ENCODE measurements at regions not wholly inside any gene's neighbourhood (a gene's known extent, or its start where the extent isn't known, plus 50 kb on each side); places are given as distances from the start of the nearest gene placed in this dataset.
"Not testable (repeated sequence)": the region's sequence is repeated elsewhere in the genome, so short reads cannot be mapped to it uniquely, and the experiment has no call there.

DNA sequence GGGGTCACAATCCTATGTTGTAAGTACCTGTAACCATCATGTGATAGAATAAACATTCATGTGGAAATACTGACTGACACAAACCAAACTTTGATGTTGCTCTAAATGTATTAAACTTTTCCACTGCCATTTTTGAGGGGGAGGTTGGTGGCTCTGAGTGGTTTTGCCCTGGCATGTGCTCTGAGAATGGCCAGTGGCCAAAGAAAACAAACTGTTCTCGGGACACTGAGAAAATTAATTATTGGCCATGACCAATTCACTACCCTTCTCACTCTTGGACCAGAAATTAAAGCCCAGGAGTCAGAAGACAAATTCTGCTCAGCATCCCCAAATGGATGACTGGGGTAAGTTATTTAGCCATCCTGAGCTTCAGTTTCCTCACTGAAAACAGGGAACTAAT lies 195.9 kb downstream of the XPNPEP1 start:
- DNase-seq, result no peak

DNA sequence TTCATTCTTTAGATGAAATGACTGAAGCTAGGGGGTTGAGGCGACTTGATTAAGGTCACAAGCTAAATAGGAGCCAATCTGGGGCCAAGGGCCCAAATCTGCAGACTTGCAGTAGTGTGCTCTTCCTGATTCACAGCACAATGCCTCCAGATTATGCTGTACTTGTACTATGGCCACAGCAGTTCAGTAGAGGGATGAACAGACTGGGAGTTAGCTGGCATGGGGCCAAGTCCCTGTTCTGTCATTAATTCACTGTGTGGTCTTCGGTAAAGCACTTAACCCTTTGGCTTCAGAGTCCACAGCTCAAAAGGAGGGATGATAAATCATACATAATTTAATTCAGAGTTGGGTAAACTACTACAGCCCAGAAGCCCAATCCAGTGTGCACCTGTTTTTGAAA lies 196.8 kb downstream of the XPNPEP1 start:
- DNase-seq, result no peak

DNA sequence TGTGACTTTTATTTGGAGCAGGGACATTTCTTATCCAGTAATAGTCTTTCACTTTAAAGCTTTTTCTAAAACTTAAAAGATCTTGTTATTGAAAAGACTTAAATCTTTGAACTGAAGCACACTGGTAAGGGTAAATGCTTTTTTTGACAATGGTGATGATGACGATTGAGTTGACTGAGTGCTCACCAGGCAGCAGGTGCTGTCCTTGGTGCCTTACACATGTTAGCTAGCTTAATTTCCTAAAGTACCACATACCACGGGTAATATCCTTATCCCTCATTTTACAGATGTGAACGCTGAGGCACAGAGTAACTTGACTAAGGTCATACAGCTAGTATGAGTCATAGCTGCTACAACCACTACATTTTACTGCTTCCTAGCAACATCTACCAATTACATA lies 200.0 kb downstream of the XPNPEP1 start:
- DNase-seq, result no peak

DNA sequence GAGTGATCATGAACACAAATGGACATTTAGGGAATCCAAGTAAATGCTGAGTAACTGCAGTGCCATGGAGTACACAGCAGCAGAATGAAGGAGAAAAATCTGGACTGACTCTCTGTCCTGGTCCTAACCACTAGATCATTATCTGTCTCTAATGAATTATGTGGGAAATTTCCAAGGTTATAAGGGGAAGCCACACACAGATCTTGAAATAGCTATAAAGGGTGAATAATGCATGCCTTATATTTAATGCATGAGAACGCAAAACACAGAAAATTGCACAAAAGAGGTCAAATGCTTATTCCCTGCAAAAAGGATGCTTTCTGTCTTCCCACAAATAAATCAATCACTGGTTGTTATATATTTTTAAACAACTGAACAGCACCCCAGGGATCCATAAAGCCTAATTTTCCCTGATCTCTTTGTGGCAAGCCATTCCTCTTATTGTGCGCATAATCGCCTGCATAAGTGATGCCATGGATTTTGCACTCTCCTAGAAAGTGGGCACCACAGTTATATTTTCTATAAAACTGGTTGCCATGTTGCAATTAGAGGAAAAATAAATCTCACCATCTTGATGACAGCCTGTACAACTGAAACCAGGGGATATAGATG lies 201.8 kb downstream of the XPNPEP1 start:
- DNase-seq, result no peak

DNA sequence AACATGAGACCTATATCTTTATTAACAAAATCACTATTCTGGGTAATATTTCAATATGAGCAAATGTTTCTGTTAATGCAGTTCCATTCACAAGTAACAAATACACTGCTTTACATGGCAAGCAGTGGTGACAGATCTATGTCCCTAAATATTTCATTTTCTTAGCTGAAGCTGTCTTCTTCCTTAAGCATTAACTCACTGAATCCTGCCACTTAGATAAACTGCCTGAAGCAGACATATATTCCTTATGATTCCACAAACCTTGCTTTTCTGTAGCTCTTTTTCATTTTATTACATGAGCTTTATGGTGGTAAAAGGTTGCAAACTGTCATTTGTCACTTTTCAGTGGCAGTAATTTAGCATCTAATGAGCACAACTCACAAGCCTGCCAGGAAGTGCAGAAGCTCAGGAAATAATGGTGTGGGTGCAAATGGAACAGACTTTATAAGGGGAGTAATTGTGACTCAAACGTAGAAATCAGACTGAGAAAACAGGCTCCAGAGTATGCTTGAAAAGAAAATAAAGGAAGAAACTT lies 217.2 kb downstream of the XPNPEP1 start:
- no peak for DNase-seq

DNA sequence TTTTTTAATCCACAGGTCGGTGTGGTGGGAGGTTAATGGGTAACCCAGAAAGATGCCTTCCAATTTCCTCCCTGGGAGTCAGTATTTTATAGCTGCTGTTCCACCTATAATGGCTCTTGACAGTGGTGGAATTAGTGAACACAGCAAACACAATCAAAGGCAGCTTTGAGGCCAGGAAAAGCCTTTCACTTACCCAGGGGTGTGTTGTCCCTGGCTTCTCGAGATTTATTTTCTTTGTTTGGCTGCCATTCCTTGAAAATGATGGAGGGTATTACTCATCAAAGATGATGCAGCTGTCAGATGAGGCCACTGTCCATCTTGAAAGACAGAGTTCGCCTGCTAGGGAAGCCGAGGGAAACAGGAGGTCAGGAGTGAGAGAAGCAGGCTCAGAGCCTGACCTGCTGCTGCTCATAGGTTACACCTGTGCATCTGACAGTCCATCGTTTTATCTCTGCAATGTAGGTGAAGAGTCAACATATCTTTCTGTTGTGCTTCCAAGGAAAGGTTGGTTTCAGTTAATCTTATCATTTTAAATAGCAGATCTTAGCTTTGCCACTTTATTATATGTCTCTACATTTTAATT lies 221.6 kb downstream of the XPNPEP1 start:
- no peak for DNase-seq

DNA sequence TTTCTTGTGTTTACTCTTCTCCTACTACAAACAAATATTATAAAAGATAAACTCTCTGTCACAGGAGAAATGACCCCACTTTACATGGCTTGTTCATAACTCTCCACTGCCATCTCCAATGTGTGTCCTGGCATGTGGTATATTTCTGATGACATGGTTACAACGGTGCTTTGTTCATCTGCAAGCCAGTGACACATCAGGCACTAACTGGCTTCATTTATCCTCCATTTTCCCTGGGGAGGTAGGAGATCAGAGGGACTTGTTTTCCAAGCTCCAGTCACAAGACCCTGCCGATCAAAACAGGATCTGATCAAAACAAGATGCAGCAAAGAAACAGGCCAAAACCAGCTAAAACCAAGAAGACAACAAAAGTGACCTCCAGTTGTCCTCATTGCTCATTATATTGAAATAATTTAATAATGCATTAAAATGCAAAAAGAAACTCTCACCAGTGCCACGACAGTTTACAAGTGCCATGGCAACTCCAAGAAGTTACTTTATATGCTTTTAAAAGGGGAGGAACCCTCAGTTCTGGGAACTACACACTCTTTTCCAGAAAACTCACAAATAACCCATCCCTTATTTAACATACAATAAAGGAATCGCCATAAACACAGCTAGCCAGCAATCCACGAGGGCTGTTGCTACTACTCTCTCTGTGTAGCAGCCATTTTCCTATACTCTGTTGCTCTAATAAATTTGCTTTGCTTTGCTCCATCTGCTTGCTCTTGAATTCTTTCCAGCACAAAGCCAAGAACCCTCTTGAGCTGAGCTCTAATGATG lies 224.2 kb downstream of the XPNPEP1 start:
- no peak for DNase-seq

DNA sequence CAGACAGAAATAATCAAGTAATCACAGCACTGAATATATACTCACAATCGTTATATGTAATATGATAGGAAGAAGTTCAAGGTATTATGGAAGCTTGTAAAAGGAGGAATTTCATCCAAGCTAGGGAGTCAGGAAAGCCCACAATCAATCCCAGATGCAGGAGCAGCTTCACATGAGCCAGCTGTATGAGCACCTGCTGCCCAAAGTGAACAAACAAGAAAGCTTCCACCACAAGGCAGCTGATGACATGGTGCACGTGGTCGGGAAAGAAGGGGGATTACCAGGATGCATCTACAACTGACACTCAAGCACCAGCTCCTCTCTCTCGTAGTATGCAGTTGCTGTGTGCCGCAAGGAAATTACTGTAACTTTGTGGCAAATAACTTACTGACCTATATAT lies 225.2 kb downstream of the XPNPEP1 start:
- DNase-seq, result no peak

DNA sequence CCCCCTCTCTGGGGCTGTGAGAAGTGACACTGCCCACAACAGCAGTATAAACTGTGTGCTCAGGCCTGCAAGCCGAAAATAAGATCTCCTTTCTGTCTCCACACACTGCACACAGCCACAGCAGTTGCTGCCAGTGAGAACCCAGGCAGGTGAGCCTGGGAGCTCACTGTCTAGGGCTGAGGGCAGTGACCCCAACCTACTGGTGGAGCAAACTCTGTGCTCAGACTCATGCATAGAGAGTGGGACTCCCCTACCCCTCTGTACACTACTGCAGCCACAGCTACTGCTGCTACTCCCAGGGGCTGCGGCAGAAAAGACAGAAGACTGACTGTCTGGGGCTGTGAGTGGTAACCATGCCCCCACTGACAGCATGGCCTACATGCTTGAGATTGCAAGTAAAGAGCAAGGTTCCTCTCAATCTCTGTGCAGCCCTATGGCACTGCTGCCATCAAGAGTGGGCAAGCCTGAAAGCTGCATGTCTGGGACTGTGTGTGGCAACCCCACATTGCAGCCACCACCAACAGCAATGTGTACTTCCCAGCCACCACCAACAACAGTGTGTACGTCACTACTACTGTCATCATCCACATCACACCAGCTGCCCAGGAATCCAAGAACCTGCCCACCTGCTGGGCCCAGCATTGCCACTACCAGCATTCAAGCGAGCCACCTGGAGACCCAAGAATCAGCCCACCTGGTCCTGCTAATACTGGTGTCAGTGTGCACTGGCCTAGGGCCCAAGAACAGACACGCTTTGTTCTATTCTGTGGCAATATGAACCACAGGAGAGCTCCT lies 226.1 kb downstream of the XPNPEP1 start:
- DNase-seq, result no peak

DNA sequence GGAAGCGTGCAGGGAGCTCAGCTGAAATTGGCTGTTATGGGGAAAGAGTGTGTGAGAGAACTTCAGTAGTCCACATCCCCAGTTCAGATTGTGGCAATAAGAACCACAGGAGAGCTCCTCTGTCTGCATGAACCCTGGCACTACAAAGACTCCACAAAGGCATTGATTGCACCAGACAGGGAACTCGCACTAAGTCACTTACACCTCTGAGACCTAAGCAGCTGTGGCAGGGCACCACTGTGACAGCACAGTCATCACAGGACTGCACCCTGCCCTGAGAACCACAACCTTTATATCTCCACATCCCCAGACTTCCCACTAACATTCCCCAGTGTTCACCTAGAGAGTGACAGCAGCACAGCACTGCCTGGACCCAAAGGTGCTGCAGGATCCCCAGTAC lies 226.8 kb downstream of the XPNPEP1 start:
- no peak for DNase-seq

DNA sequence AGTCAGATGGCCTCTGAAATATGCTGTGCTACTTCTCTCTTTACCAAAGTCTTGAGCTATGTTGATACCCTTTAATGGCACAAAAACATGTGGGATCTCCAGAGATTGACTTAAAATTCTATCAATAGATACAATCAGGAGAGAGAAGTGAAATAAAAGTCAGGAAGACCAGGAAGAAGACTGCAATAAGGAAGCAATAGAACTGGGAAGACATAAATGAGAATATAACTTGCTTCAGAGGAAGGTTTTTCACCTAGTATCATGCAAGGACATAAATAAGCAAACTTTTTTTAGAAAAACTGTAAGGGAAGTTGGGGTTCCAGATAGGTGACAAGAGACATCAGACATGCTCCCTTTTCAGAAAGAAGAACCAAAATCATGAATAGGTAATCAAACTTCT lies 227.3 kb downstream of the XPNPEP1 start:
- no peak for DNase-seq

DNA sequence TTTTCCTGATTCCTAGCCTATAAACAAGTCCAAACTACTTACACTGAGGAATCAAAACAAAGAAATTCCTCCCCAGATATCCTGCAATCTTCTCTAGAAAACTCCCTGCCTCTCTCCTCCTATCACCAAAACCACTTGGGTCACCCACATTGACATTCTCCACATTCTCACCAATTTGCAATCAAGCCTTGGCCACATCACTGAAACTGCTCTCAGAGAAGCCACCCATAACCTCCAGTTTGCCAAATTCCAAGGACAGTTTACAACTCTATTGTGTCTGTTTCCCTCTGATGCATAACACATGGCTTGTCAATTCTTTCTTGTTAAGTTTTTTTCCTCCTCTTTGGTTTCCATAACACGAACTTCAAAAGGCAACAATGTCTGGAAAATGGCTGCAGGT lies 233.5 kb downstream of the XPNPEP1 start:
- no peak for DNase-seq

DNA sequence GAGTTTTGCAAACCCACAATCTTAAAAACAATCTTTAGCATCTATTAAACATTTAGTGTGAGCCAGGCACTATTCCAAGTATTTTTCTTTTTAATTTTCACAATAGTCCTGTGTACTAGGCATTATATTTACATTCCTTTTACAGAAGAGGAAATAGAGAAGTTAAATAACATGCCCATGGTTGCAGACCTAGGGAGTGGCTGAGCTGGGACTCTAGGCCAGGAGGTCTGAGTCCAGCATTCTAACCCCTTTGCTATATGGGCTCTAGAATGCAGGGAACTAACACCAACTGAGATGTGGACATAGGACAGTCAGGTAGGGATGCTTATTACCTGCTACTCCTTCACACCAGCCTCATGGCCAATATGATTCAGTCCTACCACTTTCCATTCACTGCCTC lies 243.8 kb downstream of the XPNPEP1 start:
- no peak for DNase-seq

DNA sequence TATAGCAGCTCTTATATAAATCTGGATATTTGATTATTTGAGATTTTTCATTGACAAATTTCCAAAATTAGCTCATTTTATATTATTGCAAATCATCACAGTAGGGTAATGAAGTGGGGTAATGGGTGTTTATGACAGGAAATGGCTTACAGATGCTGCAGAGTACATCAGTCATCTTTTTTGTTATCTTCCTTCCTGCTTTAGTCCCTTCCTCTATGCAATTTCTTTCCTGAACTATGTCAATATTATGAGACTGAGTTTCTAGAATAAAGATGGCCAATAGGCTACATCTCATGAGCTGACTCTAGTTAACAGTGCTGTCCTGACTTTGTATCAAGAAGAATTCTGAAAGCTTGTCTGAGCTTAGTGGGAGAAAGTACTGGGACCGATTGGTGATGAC lies 244.5 kb downstream of the XPNPEP1 start:
- DNase-seq, result no peak

DNA sequence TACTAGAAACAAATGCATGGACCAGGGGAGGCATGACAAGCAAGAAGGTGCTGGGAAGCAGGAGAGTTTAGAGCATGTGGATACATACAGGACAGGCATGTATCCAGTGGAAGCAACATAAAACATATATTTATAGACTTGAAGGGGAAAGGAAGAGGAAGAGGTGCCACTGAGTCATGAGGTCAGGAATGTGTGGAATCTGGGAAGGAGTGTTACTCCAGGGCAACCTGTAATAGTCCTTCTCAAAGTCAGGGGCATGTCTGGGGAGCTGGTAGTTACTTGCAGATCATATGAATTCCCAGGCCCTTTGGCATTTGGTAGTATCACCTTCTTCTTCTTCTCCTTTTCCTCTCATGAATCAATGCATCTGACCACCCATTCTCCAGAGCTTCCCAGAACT lies 246.6 kb downstream of the XPNPEP1 start:
- DNase-seq, result no peak

DNA sequence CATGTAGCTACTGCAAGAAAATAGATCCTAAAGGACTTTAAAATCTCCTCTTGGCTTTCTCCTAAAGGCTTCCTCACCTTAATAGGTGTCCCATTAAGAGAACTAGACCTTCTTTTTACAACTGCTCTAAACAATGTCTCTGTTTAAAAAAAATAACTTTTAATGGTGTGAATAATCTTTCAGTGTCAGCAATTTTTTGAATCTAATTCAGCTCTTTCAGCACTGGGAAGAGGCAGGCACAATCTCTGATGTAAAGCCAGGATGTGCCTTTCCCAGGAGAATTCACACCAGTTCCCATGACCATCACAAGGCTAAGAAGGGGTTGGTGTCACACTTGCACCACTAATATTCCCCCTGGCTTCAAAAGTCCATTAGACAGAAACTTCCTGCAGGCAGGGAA lies 254.6 kb downstream of the XPNPEP1 start:
- DNase-seq, result no peak

DNA sequence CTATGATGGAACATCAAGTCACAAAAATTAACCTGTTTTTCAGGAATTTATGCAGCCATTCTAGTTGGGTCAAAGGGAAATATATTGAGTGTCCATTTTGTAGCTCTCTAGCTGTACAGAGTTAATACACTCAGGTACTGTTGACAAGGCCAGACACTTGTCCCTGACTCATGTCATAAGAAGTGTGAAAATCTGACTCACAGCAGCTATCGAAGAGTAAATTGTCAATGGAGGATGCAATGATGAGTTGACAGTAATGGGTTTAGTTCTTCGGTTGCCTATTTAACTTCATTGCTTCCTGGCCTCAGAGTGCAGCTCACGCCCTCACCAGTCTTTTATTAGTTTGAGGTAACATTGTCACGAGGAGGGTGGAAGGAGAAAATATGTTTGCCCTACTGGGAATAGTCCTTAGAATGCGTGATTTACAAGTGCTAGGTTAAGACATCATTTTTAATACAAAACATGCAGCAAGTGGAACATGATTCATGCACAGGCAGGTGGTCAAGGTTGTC lies 255.1 kb downstream of the XPNPEP1 start:
- no peak for DNase-seq

DNA sequence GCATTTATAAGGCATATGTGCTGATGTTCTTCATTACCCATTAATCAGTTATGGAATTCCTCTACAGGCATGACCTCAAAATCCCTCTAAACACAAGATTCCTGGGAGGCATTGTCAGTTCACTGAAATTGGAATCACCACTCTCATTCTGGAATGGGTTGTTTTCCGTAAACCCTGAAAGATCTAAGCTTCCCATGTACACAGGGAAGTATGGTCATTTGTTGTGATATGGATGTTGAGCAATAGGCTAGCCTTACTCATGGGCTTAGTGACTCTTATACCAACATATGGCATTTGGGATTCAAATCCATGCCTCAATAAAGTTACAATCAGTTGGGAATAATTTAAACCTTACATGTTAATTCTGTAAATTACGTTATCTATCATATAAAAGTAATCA lies 258.0 kb downstream of the XPNPEP1 start:
- no peak for DNase-seq

DNA sequence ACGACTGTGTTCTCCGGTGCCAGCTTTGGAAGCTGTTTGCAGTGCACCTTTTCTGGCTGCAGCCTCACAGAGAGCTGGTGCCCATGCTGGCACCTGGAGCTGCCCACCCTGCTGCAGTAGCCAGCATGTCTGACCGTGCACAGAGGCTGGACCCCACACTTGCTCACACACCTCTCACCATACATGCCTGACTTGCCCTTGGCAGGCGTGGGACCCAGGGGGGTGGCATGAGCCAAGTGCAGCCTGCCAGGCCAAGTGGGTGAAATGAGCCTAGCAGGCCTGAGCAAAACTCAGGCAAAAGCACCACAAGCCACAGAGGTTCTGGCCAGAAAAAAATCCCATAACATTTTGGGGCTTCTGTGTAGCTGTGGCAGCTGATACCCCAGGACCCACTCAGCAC lies 258.8 kb downstream of the XPNPEP1 start:
- no peak for DNase-seq

DNA sequence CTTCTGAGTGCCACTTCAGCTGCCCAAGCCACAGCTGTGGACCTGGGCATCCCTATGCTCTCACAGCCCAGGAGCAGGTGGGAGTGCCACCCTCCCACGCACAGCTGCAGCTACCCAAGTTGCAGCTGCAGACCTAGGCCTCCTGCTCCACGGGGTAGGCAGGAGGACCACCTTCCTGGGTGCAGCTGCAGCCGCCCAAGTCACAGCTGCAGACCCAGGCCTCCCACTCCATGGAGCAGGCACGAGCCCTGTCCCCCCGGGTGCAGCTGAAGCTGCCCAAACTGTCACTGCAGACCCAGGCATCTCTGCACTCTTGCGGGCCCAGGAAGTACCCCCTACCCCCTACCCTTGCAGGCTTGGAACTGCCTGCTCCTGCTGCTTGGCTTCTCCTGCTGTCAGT lies 260.2 kb downstream of the XPNPEP1 start:
- no peak for DNase-seq

DNA sequence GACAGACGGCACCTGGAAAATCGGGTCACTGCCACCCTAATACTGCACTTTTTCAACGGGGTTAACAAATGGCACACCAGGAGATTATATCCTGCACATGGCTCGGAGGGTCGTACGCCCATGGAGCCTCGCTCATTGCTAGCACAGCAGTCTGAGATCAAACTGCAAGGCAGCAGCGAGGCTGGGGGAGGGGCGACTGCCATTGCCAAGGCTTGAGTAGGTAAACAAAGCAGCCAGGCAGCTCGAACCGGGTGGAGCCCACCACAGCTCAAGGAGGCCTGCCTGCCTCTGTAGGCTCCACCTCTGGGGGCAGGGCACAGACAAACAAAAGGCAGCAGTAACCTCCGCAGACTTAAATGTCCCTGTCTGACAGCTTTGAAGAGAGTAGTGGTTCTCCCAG lies 270.7 kb downstream of the XPNPEP1 start:
- not testable (repeated sequence) for DNase-seq

DNA sequence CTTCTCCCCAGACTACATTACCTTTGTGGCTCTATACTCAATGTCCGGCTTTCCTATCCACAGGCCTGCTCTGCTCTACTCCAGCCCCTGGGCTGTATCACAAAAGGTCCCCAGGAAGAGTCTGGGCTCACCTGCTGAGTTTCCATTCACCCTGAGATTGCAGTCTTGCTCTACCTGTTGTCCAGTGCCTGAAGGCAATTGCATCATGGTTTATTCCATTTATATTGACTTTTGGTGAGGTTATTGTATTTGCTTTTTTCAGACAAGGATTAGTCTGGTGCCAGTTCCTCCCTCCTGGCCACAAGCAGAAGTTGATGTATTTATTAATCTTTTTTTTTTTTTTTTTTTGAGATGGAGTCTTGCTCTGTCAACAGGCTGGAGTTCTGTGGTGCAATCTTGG lies 273.1 kb downstream of the XPNPEP1 start:
- DNase-seq, result no peak

DNA sequence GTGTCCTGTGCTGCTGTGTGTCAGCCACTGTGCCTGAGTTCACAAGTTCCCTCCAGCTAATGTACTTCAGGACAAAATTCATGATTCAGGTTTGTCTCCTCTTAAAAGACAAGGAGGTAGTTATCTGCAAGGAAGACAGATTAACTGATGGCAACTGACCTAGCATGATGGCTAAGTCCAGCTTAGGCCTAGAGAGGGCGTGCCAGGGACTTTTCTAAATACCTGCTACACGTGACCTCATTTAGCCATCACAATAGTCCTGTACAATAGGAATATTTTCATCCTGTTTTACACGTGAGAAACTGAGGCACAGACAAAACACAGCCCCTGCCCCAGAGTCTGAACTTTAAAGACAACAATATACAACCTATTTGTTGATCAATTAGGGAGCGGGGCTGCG lies 275.7 kb downstream of the XPNPEP1 start:
- no peak for DNase-seq

All from cerebellar nuclear complex (tissue), 1 donor.